Thymus (tissue), 11 donors: ENCODE measurements at regions not wholly inside any gene's neighbourhood (a gene's known extent, or its start where the extent isn't known, plus 50 kb on each side); places are given as distances from the start of the nearest gene placed in this dataset.

Experiments
- DNase-seq, 9 donors: peaks; one replicate each; pipeline ENCODE4 v3.0.0-alpha.2; 2013; ENCODE audit warnings: low spot score in 9 of 9, low read depth in 6 of 9, missing footprints in 1 of 9
- H3K27ac ChIP-seq, 2 donors: one replicate each; pipeline ENCODE4 v1.5.1; 2013; ENCODE audit warnings: control low read depth in 1 of 2, low read depth in 1 of 2, low read length in 1 of 2, mild to moderate bottlenecking in 1 of 2, moderate library complexity in 1 of 2
- H3K27me3 ChIP-seq, 2 donors: one replicate each; pipeline ENCODE4 v1.5.1; 2013; ENCODE audit warnings: low read length in 1 of 2; ENCODE audit not compliant: control insufficient read depth in 2 of 2, insufficient read depth in 1 of 2
- H3K36me3 ChIP-seq, 2 donors: one replicate each; pipeline ENCODE4 v1.5.1; 2013; ENCODE audit warnings: low read length in 1 of 2, mild to moderate bottlenecking in 1 of 2, moderate library complexity in 1 of 2; ENCODE audit not compliant: control insufficient read depth in 2 of 2, insufficient read depth in 2 of 2
- H3K4me1 ChIP-seq, 2 donors: one replicate each; pipeline ENCODE4 v1.5.1; 2013; ENCODE audit warnings: low read length in 2 of 2; ENCODE audit not compliant: control insufficient read depth in 2 of 2, insufficient read depth in 2 of 2
- H3K4me3 ChIP-seq, 2 donors: one replicate each; pipeline ENCODE4 v1.5.1; 2013; ENCODE audit warnings: low read length in 2 of 2, control low read depth in 1 of 2, mild to moderate bottlenecking in 1 of 2
- H3K9me3 ChIP-seq, 2 donors: one replicate each; pipeline ENCODE4 v1.5.1; 2013; ENCODE audit warnings: low read length in 1 of 2, mild to moderate bottlenecking in 1 of 2; ENCODE audit not compliant: control insufficient read depth in 2 of 2, insufficient read depth in 1 of 2
- WGBS: extraction: QIAGEN DNeasy Blood & Tissue Kit; methylation state at CpG from one replicate; pipeline ENCODE4 v1.1.7; 2013; 5-methylcytosine and 5-hydroxymethylcytosine counted together
- donor health status: healthy.

- no peaks in the 10 kb centered on the region for H3K36me3 ChIP-seq
- no peaks in the 10 kb centered on the region for H3K27me3 ChIP-seq
- no peaks in the 10 kb centered on the region for H3K9me3 ChIP-seq
- 14% methylated on average over 1 of the region's 1 CpG for WGBS
- no peak overlapping the region for H3K4me3 ChIP-seq
- no peak for DNase-seq
- no peaks in the 10 kb centered on the region for H3K4me1 ChIP-seq
- H3K27ac ChIP-seq: no peak overlapping the region
Observed at GRCh38 chr1:208885060-208885459, 640.9 kb upstream of the PLXNA2 start.

- no peak overlapping the region for H3K4me3 ChIP-seq
- DNase-seq: no peak
- no peaks in the 10 kb centered on the region for H3K36me3 ChIP-seq
- H3K27ac ChIP-seq: no peak overlapping the region
- no peaks in the 10 kb centered on the region for H3K9me3 ChIP-seq
- 92% methylated on average over 4 of the region's 4 CpGs for WGBS
- no peaks in the 10 kb centered on the region for H3K27me3 ChIP-seq
- H3K4me1 ChIP-seq: no peaks in the 10 kb centered on the region
Observed at GRCh38 chr1:208885650-208886049, 641.5 kb upstream of the PLXNA2 start.

GRCh38 chr1:208888376-208888775, 644.2 kb upstream of the PLXNA2 start:
- no peak for DNase-seq
- Histone ChIP-seq H3K27ac (no peak overlapping the region), H3K4me1 (no peaks in the 10 kb centered on the region), H3K4me3 (no peak overlapping the region), H3K36me3 (no peaks in the 10 kb centered on the region), H3K9me3 (no peaks in the 10 kb centered on the region), H3K27me3 (no peaks in the 10 kb centered on the region)
- 97% methylated on average over 2 of the region's 2 CpGs for WGBS

GRCh38 chr1:208892147-208892546, 648.0 kb upstream of the PLXNA2 start:
- H3K27ac ChIP-seq: no peak overlapping the region
- WGBS: 96% methylated on average over 6 of the region's 6 CpGs
- no peak overlapping the region for H3K4me3 ChIP-seq
- no peaks in the 10 kb centered on the region for H3K4me1 ChIP-seq
- no peaks in the 10 kb centered on the region for H3K36me3 ChIP-seq
- H3K27me3 ChIP-seq: no peaks in the 10 kb centered on the region
- H3K9me3 ChIP-seq: no peaks in the 10 kb centered on the region
- DNase-seq: no peak

GRCh38 chr1:208893251-208893650, 649.1 kb upstream of the PLXNA2 start:
- H3K27ac ChIP-seq: no peak overlapping the region
- no peaks in the 10 kb centered on the region for H3K4me1 ChIP-seq
- H3K4me3 ChIP-seq: no peak overlapping the region
- DNase-seq: no peak
- no peaks in the 10 kb centered on the region for H3K27me3 ChIP-seq
- H3K36me3 ChIP-seq: no peaks in the 10 kb centered on the region
- no peaks in the 10 kb centered on the region for H3K9me3 ChIP-seq
- 97% methylated on average over 3 of the region's 3 CpGs for WGBS

- Histone ChIP-seq H3K4me3 (no peak overlapping the region), H3K36me3 (no peaks in the 10 kb centered on the region), H3K27me3 (no peaks in the 10 kb centered on the region), H3K4me1 (no peaks in the 10 kb centered on the region), H3K27ac (no peak overlapping the region), H3K9me3 (no peaks in the 10 kb centered on the region)
- 94% methylated on average over 1 of the region's 1 CpG for WGBS
- DNase-seq: no peak
Observed at GRCh38 chr1:208895181-208895580, 651.0 kb upstream of the PLXNA2 start.

GRCh38 chr1:208895820-208896219, 651.6 kb upstream of the PLXNA2 start:
- no peak overlapping the region for H3K27ac ChIP-seq
- no peaks in the 10 kb centered on the region for H3K36me3 ChIP-seq
- no peaks in the 10 kb centered on the region for H3K27me3 ChIP-seq
- no peak for DNase-seq
- 98% methylated on average over 1 of the region's 1 CpG for WGBS
- H3K4me3 ChIP-seq: no peak overlapping the region
- H3K9me3 ChIP-seq: no peaks in the 10 kb centered on the region
- no peaks in the 10 kb centered on the region for H3K4me1 ChIP-seq

- H3K36me3 ChIP-seq: no peaks in the 10 kb centered on the region
- DNase-seq: no peak
- H3K4me3 ChIP-seq: no peak overlapping the region
- no peaks in the 10 kb centered on the region for H3K27me3 ChIP-seq
- no peak overlapping the region for H3K27ac ChIP-seq
- no peaks in the 10 kb centered on the region for H3K4me1 ChIP-seq
- H3K9me3 ChIP-seq: no peaks in the 10 kb centered on the region
Observed at GRCh38 chr1:208896768-208897167, 652.6 kb upstream of the PLXNA2 start.

- DNase-seq: no peak
- H3K27ac ChIP-seq: no peak overlapping the region
- H3K27me3 ChIP-seq: no peaks in the 10 kb centered on the region
- no peaks in the 10 kb centered on the region for H3K36me3 ChIP-seq
- H3K4me3 ChIP-seq: no peak overlapping the region
- H3K4me1 ChIP-seq: no peaks in the 10 kb centered on the region
- no peaks in the 10 kb centered on the region for H3K9me3 ChIP-seq
Observed at GRCh38 chr1:208899438-208899837, 655.3 kb upstream of the PLXNA2 start.

- Histone ChIP-seq H3K9me3 (no peaks in the 10 kb centered on the region), H3K4me3 (no peak overlapping the region), H3K36me3 (no peaks in the 10 kb centered on the region), H3K4me1 (no peaks in the 10 kb centered on the region), H3K27ac (no peak overlapping the region), H3K27me3 (no peaks in the 10 kb centered on the region)
- WGBS: 95% methylated on average over 7 of the region's 7 CpGs
- no peak for DNase-seq
Observed at GRCh38 chr1:208903251-208903905, 659.2 kb upstream of the PLXNA2 start.
